Neural progenitor cell (in vitro differentiated cells): ENCODE measurements at regions not wholly inside any gene's neighbourhood (a gene's known extent, or its start where the extent isn't known, plus 50 kb on each side); places are given as distances from the start of the nearest gene placed in this dataset.

ENCODE experiments used
- DNase-seq: peaks from one replicate; pipeline ENCODE4 v3.0.0-alpha.2; 2016; ENCODE audit warnings: low spot score
- H2AFZ ChIP-seq: fragments of 200-600 bp; sonication (generic); replicated peaks from 2 replicates; pipeline ENCODE4 v1.6.1; 2016; ENCODE audit warnings: antibody characterized with exemption
- H3F3A ChIP-seq: fragments of 200-600 bp; sonication (generic); 2 replicates; pipeline ENCODE4 v1.6.1; 2016; ENCODE audit warnings: antibody characterized with exemption, low read depth
- H3K27ac ChIP-seq: fragments of 200-600 bp; sonication (generic); 2 replicates; pipeline ENCODE4 v1.5.1; 2016; ENCODE audit warnings: mild to moderate bottlenecking
- H3K27me3 ChIP-seq: fragments of 200-600 bp; sonication (generic); 2 replicates; pipeline ENCODE4 v1.6.1; 2016; ENCODE audit warnings: mild to moderate bottlenecking, moderate library complexity
- H3K36me3 ChIP-seq: fragments of 200-600 bp; sonication (generic); 2 replicates; pipeline ENCODE4 v1.5.1; 2016
- H3K4me1 ChIP-seq: fragments of 200-600 bp; sonication (generic); 2 replicates; pipeline ENCODE4 v1.6.1; 2016; ENCODE audit warnings: mixed run types
- H3K4me2 ChIP-seq: fragments of 200-600 bp; sonication (generic); 2 replicates; pipeline ENCODE4 v1.6.1; 2016
- H3K4me3 ChIP-seq: fragments of 200-600 bp; sonication (generic); 2 replicates; pipeline ENCODE4 v1.5.1; 2016
- H3K79me2 ChIP-seq: fragments of 200-600 bp; sonication (generic); 2 replicates; pipeline ENCODE4 v1.6.1; 2016; ENCODE audit warnings: low read depth
- H3K9ac ChIP-seq: fragments of 200-600 bp; sonication (generic); 2 replicates; pipeline ENCODE4 v1.6.1; 2016
- H3K9me3 ChIP-seq: fragments of 200-600 bp; sonication (generic); 2 replicates; pipeline ENCODE4 v1.5.1; 2016; ENCODE audit warnings: low read depth
- H4K20me1 ChIP-seq: fragments of 200-600 bp; sonication (generic); 2 replicates; pipeline ENCODE4 v1.6.1; 2016; ENCODE audit warnings: low read depth
- H3K27ac Mint-ChIP-seq: 3 replicates; pipeline ENCODE4 v1.8.0; 2021; ENCODE audit warnings: mixed read lengths
- H3K27me3 Mint-ChIP-seq: 2 replicates; pipeline ENCODE4 v1.8.0; 2022; ENCODE audit warnings: low read depth, mild to moderate bottlenecking, inconsistent platforms, moderate library complexity, mixed read lengths; ENCODE audit not compliant: insufficient read depth
- H3K36me3 Mint-ChIP-seq: 3 replicates; pipeline ENCODE4 v1.8.0; 2021; ENCODE audit warnings: mixed read lengths
- H3K4me1 Mint-ChIP-seq: 3 replicates; pipeline ENCODE4 v1.8.0; 2021; ENCODE audit warnings: mixed read lengths
- H3K4me3 Mint-ChIP-seq: 3 replicates; pipeline ENCODE4 v1.8.0; 2021; ENCODE audit warnings: mild to moderate bottlenecking, moderate library complexity, mixed read lengths
- H3K9me3 Mint-ChIP-seq: 3 replicates; pipeline ENCODE4 v1.8.0; 2020; ENCODE audit warnings: mixed read lengths
- CTCF ChIP-seq: fragments of 200-600 bp; sonication (generic); IDR thresholded peaks from 2 replicates; pipeline ENCODE4 v1.5.1; 2017; ENCODE audit warnings: antibody characterized with exemption, mild to moderate bottlenecking
- EZH2 ChIP-seq: fragments of 200-600 bp; sonication (generic); IDR thresholded peaks from 2 replicates; pipeline ENCODE4 v1.6.1; 2017; ENCODE audit warnings: antibody characterized with exemption, mild to moderate bottlenecking, moderate library complexity
- EZH2phosphoT487 ChIP-seq: fragments of 200-600 bp; sonication (generic); IDR thresholded peaks from 2 replicates; pipeline ENCODE4 v1.6.1; 2017; ENCODE audit warnings: antibody characterized with exemption

- no peaks in the 10 kb centered on the region for H3K4me1 Mint-ChIP-seq
- Histone ChIP-seq H3K4me3 (no peak overlapping the region), H3K36me3 (no peaks in the 10 kb centered on the region), H3K27ac (no peak overlapping the region), H2AFZ (no peak overlapping the region), H3K4me1 (no peaks in the 10 kb centered on the region), H3K9me3 (no peaks in the 10 kb centered on the region), H4K20me1 (no peaks in the 10 kb centered on the region), H3K27me3 (no peaks in the 10 kb centered on the region), H3F3A (no peaks in the 10 kb centered on the region), H3K4me2 (no peak overlapping the region), H3K9ac (no peak overlapping the region), H3K79me2 (no peaks in the 10 kb centered on the region)
- H3K36me3 Mint-ChIP-seq, result no peaks in the 10 kb centered on the region
- DNase-seq, result no peak
- TF ChIP-seq EZH2phosphoT487 (no peak), EZH2 (no peak), CTCF (no peak)
- H3K27me3 Mint-ChIP-seq, result no peaks in the 10 kb centered on the region
- H3K9me3 Mint-ChIP-seq, result peaks cover 6% of the 10 kb centered on the region
- H3K27ac Mint-ChIP-seq, result no peak overlapping the region
- no peak overlapping the region for H3K4me3 Mint-ChIP-seq
These were observed 270.7 kb upstream of the SLITRK3 start for GRCh38 chr3:165466856-165467255.

GRCh38 chr3:165464736-165465135 lies 268.6 kb upstream of the SLITRK3 start:
- Histone ChIP-seq H2AFZ (no peak overlapping the region), H3K9ac (no peak overlapping the region), H3F3A (no peaks in the 10 kb centered on the region), H3K4me1 (no peaks in the 10 kb centered on the region), H3K9me3 (no peaks in the 10 kb centered on the region), H3K36me3 (no peaks in the 10 kb centered on the region), H4K20me1 (no peaks in the 10 kb centered on the region), H3K27me3 (no peaks in the 10 kb centered on the region), H3K79me2 (no peaks in the 10 kb centered on the region), H3K4me3 (no peak overlapping the region), H3K4me2 (no peak overlapping the region), H3K27ac (no peak overlapping the region)
- H3K4me3 Mint-ChIP-seq, result no peak overlapping the region
- TF ChIP-seq EZH2phosphoT487 (no peak), CTCF (no peak), EZH2 (no peak)
- H3K4me1 Mint-ChIP-seq, result no peaks in the 10 kb centered on the region
- no peak for DNase-seq
- no peaks in the 10 kb centered on the region for H3K9me3 Mint-ChIP-seq
- no peaks in the 10 kb centered on the region for H3K27me3 Mint-ChIP-seq
- H3K36me3 Mint-ChIP-seq, result no peaks in the 10 kb centered on the region
- no peak overlapping the region for H3K27ac Mint-ChIP-seq

GRCh38 chr3:165463531-165463930 lies 267.3 kb upstream of the SLITRK3 start:
- no peak overlapping the region for H3K27ac ChIP-seq
- no peaks in the 10 kb centered on the region for H3K9me3 ChIP-seq
- Mint-ChIP-seq H3K27me3 (no peaks in the 10 kb centered on the region), H3K4me1 (no peaks in the 10 kb centered on the region), H3K36me3 (no peaks in the 10 kb centered on the region), H3K27ac (no peak overlapping the region), H3K4me3 (no peak overlapping the region), H3K9me3 (no peaks in the 10 kb centered on the region)
- no peaks in the 10 kb centered on the region for H4K20me1 ChIP-seq
- no peaks in the 10 kb centered on the region for H3K79me2 ChIP-seq
- H3K9ac ChIP-seq, result no peak overlapping the region
- no peak overlapping the region for H3K4me3 ChIP-seq
- H2AFZ ChIP-seq, result no peak overlapping the region
- no peaks in the 10 kb centered on the region for H3K36me3 ChIP-seq
- no peaks in the 10 kb centered on the region for H3K4me1 ChIP-seq
- no peak overlapping the region for H3K4me2 ChIP-seq
- no peak for DNase-seq
- TF ChIP-seq EZH2 (no peak), CTCF (no peak), EZH2phosphoT487 (no peak)
- H3F3A ChIP-seq, result no peaks in the 10 kb centered on the region
- H3K27me3 ChIP-seq, result no peaks in the 10 kb centered on the region
